Left renal pelvis (tissue), 4 donors: ENCODE measurements at regions not wholly inside any gene's neighbourhood (a gene's known extent, or its start where the extent isn't known, plus 50 kb on each side); places are given as distances from the start of the nearest gene placed in this dataset.

ENCODE experiments used
- DNase-seq, 4 donors: peaks; one replicate each; pipeline ENCODE4 v3.0.0-alpha.2; 2013; ENCODE audit warnings: low read depth in 4 of 4, low spot score in 3 of 4

GRCh38 chr5:25863811-25864210 is 1174.6 kb downstream of the CDH9 start:
- DNase-seq: no peak

GRCh38 chr5:25862276-25862675 is 1176.1 kb downstream of the CDH9 start:
- DNase-seq: no peak

- DNase-seq: no peak
These were observed 1180.4 kb downstream of the CDH9 start for GRCh38 chr5:25858019-25858418.

- no peak for DNase-seq
These were observed 1187.1 kb downstream of the CDH9 start for GRCh38 chr5:25851301-25851700.

GRCh38 chr5:25850581-25850980 is 1187.8 kb downstream of the CDH9 start:
- no peak for DNase-seq

- no peak for DNase-seq
These were observed 1189.1 kb downstream of the CDH9 start for GRCh38 chr5:25849270-25849669.

GRCh38 chr5:25823330-25823873 is 1178.6 kb upstream of the CDH10 start:
- no peak for DNase-seq
